Stimulated activated CD4-positive, alpha-beta T cell treated with anti-CD3 and anti-CD28 coated beads, Interleukin-4, amount 100 ng/mL, for 24 hours (primary cell): ENCODE measurements at regions not wholly inside any gene's neighbourhood (a gene's known extent, or its start where the extent isn't known, plus 50 kb on each side); places are given as distances from the start of the nearest gene placed in this dataset.

ENCODE experiments used
- DNase-seq: peaks from one replicate; pipeline ENCODE4 v3.0.0-alpha.2; 2020

GRCh38 chr12:130104571-130105106 is 57.6 kb upstream of the FZD10 start:
- no peak for DNase-seq

GRCh38 chr12:130109062-130109945 is 53.0 kb upstream of the FZD10 start:
- no peak for DNase-seq

- no peak for DNase-seq
Observed at GRCh38 chr12:130110914-130111313, 51.4 kb upstream of the FZD10 start.

- no peak for DNase-seq
Observed at GRCh38 chr12:130111965-130112496, 50.2 kb upstream of the FZD10 start.
